ENCODE measurements at regions not wholly inside any gene's neighbourhood (a gene's known extent, or its start where the extent isn't known, plus 50 kb on each side); places are given as distances from the start of the nearest gene placed in this dataset.

DNA sequence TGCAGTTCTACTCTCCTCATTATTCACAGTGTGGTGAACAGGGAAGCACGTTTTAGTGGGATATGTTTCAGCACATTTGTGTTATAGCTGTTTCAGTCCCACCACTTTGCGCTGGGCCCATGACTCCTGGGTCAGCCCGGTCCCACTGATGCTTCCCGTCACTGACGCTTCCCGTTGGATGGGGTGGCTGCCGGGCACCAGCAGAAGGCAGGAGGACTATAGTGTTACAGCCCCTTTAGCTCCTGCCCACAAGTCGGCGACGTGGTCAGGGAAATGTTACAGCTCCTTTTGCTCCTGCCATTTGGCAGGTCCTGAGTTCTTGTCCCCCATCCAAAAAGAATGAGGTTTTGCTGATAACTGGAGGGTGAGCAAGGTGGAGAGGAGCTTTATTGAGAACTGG, 732.2 kb downstream of the NR4A2 start:
- Mint-ChIP-seq H3K4me1 (ENCODE audit: low read depth) (no peaks in the 10 kb centered on the region), H3K4me3 (ENCODE audit: low read depth) (no peak overlapping the region), H3K9me3 (ENCODE audit: low read depth) (peaks cover 18% of the 10 kb centered on the region), H3K27me3 (no peaks in the 10 kb centered on the region), H3K36me3 (ENCODE audit: insufficient read depth) (no peaks in the 10 kb centered on the region), H3K27ac (no peak overlapping the region)
- no peak for DNase-seq (ENCODE audit: low spot score, unreplicated experiment)
- TF ChIP-seq, protein P1, sequence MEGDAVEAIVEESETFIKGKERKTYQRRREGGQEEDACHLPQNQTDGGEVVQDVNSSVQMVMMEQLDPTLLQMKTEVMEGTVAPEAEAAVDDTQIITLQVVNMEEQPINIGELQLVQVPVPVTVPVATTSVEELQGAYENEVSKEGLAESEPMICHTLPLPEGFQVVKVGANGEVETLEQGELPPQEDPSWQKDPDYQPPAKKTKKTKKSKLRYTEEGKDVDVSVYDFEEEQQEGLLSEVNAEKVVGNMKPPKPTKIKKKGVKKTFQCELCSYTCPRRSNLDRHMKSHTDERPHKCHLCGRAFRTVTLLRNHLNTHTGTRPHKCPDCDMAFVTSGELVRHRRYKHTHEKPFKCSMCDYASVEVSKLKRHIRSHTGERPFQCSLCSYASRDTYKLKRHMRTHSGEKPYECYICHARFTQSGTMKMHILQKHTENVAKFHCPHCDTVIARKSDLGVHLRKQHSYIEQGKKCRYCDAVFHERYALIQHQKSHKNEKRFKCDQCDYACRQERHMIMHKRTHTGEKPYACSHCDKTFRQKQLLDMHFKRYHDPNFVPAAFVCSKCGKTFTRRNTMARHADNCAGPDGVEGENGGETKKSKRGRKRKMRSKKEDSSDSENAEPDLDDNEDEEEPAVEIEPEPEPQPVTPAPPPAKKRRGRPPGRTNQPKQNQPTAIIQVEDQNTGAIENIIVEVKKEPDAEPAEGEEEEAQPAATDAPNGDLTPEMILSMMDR (IDR thresholded peaks at IDR 0.05; ENCODE audit: unreplicated experiment) = no peak

DNA sequence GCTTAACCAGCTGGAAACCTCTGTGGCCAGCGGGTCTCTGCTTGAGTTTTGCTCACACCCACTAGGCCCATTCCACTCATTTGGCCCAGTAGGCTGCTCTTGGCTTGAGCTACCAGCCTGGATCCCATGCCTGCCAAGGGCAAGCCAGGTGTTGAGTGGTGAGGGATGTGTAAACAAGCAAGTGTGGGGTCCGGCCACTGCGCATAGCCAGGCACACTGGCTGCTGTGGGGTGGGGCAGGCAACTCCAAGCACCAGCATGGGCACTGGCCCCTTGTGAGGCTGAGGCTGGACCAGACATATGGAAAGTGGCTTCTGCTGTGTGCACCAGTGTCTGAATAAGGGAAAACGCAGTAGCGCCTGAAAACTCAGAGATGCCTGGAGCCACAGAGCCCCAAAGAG, 732.7 kb downstream of the NR4A2 start:
- Mint-ChIP-seq H3K9me3 (ENCODE audit: low read depth) (peaks cover 17% of the 10 kb centered on the region), H3K36me3 (ENCODE audit: insufficient read depth) (no peaks in the 10 kb centered on the region), H3K4me3 (ENCODE audit: low read depth) (no peak overlapping the region), H3K4me1 (ENCODE audit: low read depth) (no peaks in the 10 kb centered on the region), H3K27ac (no peak overlapping the region), H3K27me3 (no peaks in the 10 kb centered on the region)
- TF ChIP-seq, protein P1 (IDR thresholded peaks at IDR 0.05; ENCODE audit: unreplicated experiment) = no peak
- no peak for DNase-seq (ENCODE audit: low spot score, unreplicated experiment)

DNA sequence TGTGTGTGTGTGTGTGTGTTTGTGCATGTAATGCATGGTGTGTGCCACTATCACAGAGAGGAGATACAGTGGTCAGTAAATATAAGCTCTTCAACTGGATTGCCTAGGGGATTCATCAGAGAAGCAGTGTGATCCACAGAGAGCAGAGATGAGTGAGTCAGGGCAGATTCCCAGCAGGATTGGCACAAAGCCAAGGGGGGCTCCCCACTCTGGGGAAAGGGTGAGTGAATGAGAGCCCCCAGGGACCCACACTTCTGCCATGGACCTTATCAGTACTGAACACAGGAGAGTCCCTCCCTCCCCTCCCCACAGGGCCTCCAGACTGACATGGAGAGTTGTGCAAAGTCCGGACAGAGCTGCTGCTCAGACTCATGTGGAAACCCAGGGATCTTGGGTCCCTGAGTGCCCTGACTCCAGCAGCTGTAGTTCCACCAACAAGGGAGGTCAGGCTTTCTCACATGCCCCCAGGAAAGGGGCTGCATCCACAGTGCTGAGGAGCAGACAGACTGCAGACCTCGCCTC, 748.8 kb downstream of the NR4A2 start:
- H3K27ac Mint-ChIP-seq = no peak overlapping the region
- no peaks in the 10 kb centered on the region for H3K36me3 Mint-ChIP-seq (ENCODE audit: insufficient read depth)
- peaks cover 10% of the 10 kb centered on the region for H3K9me3 Mint-ChIP-seq (ENCODE audit: low read depth)

DNA sequence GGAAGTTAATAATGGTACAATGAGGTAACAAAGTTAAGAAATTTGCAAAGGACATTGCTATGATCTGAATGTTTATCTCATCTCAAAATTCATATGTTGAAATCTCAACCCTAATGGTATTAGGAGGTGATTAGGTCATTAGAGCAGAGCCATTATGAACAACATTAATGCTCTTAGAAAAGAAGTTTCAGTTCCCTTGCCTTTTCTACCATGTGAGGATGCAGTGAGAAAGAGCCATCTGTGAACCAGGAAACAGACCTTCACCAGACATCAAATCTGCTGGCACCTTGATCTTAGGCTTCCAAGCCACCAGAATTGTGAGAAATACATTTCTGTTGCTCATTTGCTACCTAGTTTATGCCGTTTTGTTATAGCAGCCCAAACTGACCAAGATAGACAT, 757.6 kb downstream of the NR4A2 start:
- H3K27me3 Mint-ChIP-seq = no peaks in the 10 kb centered on the region
- TF ChIP-seq, protein P1 (IDR thresholded peaks at IDR 0.05; ENCODE audit: unreplicated experiment) = no peak
- no peak overlapping the region for H3K27ac Mint-ChIP-seq
- no peak overlapping the region for H3K4me3 Mint-ChIP-seq (ENCODE audit: low read depth)
- H3K4me1 Mint-ChIP-seq (ENCODE audit: low read depth) = no peaks in the 10 kb centered on the region
- no peaks in the 10 kb centered on the region for H3K36me3 Mint-ChIP-seq (ENCODE audit: insufficient read depth)
- peaks cover 17% of the 10 kb centered on the region for H3K9me3 Mint-ChIP-seq (ENCODE audit: low read depth)
- no peak for DNase-seq (ENCODE audit: low spot score, unreplicated experiment)

More for the DNA sequence above, 748.8 kb downstream of the NR4A2 start:
- Mint-ChIP-seq H3K4me3 (ENCODE audit: low read depth) (no peak overlapping the region), H3K27me3 (no peaks in the 10 kb centered on the region), H3K4me1 (ENCODE audit: low read depth) (no peaks in the 10 kb centered on the region)
- TF ChIP-seq, protein P1 (IDR thresholded peaks at IDR 0.05; ENCODE audit: unreplicated experiment) = no peak
- no peak for DNase-seq (ENCODE audit: low spot score, unreplicated experiment)

DNA sequence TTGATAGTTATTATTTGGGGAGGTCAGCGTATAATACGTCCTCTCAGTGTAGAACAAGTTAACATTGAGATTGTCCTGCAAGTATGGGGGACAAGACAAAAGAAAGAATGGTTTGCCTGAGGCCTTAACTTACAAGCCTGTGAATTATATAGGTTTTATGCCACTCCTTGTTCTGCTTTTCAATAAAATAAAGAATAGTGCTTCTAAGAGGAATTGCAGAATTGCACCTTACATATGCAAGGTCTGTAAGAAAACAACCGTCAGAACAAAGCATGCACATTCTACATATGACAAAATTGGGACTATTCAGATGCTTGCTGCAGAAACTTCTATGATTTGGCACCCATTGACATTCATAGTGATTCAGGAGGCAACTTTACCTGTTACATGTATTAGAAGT, 785.0 kb downstream of the NR4A2 start:
- H3K9me3 Mint-ChIP-seq (ENCODE audit: low read depth) = peaks cover 5% of the 10 kb centered on the region
- no peak for DNase-seq (ENCODE audit: low spot score, unreplicated experiment)
- no peaks in the 10 kb centered on the region for H3K27me3 Mint-ChIP-seq
- no peaks in the 10 kb centered on the region for H3K36me3 Mint-ChIP-seq (ENCODE audit: insufficient read depth)
- H3K4me3 Mint-ChIP-seq (ENCODE audit: low read depth) = no peak overlapping the region
- no peaks in the 10 kb centered on the region for H3K4me1 Mint-ChIP-seq (ENCODE audit: low read depth)
- H3K27ac Mint-ChIP-seq = no peak overlapping the region
- TF ChIP-seq, protein P1 (IDR thresholded peaks at IDR 0.05; ENCODE audit: unreplicated experiment) = no peak

Measured in progenitor cell of endocrine pancreas (in vitro differentiated cells).